GM19397 (cell line): ENCODE measurements at regions not wholly inside any gene's neighbourhood (a gene's known extent, or its start where the extent isn't known, plus 50 kb on each side); places are given as distances from the start of the nearest gene placed in this dataset.

Experiments
- ATAC-seq: cut with Tn5 transposase; IDR thresholded peaks from one replicate; pipeline ENCODE4 v1.9.1; 2021; ENCODE audit warnings: mild to moderate bottlenecking, moderate library complexity; ENCODE audit not compliant: unreplicated experiment

GRCh38 chr1:75074831-75075395 is 59.3 kb upstream of the LHX8 start:
- no peak for ATAC-seq

GRCh38 chr1:75079538-75080290 is 54.5 kb upstream of the LHX8 start:
- no peak for ATAC-seq

- no peak for ATAC-seq
Observed at GRCh38 chr1:75083223-75083622, 51.0 kb upstream of the LHX8 start.

GRCh38 chr1:75083848-75084514 is 50.2 kb upstream of the LHX8 start:
- no peak for ATAC-seq
